Spleen (tissue), 7 donors: ENCODE measurements at regions not wholly inside any gene's neighbourhood (a gene's known extent, or its start where the extent isn't known, plus 50 kb on each side); places are given as distances from the start of the nearest gene placed in this dataset.

Experiments
- POLR2A ChIP-seq, 3 donors: fragments of 450-650 bp; IDR thresholded peaks; one replicate each; pipeline ENCODE4 v1.5.1; 2017; ENCODE audit warnings: antibody characterized with exemption in 3 of 3, mild to moderate bottlenecking in 1 of 3
- TF ChIP-seq, protein P1 (sequence below), 11 experiments: fragments of 200-600 bp in 7 of 11; fragments of 450-650 bp in 4 of 11; sonication (generic) in 4 of 11; IDR thresholded peaks in 8 of 11; conservative IDR thresholded peaks in 3 of 11; 1 replicate in 7 of 11; 2 replicates in 4 of 11; pipeline versions ENCODE4 v1.4.0 to v1.8.0; 2016 to 2021; ENCODE audit warnings: antibody characterized with exemption in 11 of 11, inconsistent platforms in 4 of 11, mild to moderate bottlenecking in 1 of 11
- donor health status: DM: no; HTN: no; CAD: no; lungs with moderate emphysema.
- donor health status: DM: no; HTN: no; CAD: no.
- donor health status: DM: no; HTN: no; CAD: no.

- TF ChIP-seq POLR2A (IDR thresholded peaks at IDR 0.05): no peak
- TF ChIP-seq, protein P1, sequence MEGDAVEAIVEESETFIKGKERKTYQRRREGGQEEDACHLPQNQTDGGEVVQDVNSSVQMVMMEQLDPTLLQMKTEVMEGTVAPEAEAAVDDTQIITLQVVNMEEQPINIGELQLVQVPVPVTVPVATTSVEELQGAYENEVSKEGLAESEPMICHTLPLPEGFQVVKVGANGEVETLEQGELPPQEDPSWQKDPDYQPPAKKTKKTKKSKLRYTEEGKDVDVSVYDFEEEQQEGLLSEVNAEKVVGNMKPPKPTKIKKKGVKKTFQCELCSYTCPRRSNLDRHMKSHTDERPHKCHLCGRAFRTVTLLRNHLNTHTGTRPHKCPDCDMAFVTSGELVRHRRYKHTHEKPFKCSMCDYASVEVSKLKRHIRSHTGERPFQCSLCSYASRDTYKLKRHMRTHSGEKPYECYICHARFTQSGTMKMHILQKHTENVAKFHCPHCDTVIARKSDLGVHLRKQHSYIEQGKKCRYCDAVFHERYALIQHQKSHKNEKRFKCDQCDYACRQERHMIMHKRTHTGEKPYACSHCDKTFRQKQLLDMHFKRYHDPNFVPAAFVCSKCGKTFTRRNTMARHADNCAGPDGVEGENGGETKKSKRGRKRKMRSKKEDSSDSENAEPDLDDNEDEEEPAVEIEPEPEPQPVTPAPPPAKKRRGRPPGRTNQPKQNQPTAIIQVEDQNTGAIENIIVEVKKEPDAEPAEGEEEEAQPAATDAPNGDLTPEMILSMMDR (IDR thresholded peaks at IDR 0.05 in 8 of 11, conservative IDR thresholded peaks at IDR 0.05 in 3 of 11): no peak
These were observed 975.3 kb upstream of the SOX9 start for GRCh38 chr17:71145486-71145885.
